ENCODE measurements at regions not wholly inside any gene's neighbourhood (a gene's known extent, or its start where the extent isn't known, plus 50 kb on each side); places are given as distances from the start of the nearest gene placed in this dataset.

- no peaks in the 10 kb centered on the region for H3K36me3 ChIP-seq (replicated peaks; ENCODE audit: low read depth, low read length)
- peak overlapping the region; percentile 28 for H3K4me2 ChIP-seq (ENCODE audit: low read length)
- no peak overlapping the region for H2AFZ ChIP-seq (ENCODE audit: low read depth, low read length)
- no peaks in the 10 kb centered on the region for H3K9me3 ChIP-seq (ENCODE audit: insufficient read depth, low read length)
- H3K4me3 ChIP-seq (ENCODE audit: low read length), result no peak overlapping the region
- H3K79me2 ChIP-seq (ENCODE audit: low read length), result no peaks in the 10 kb centered on the region
- no peaks in the 10 kb centered on the region for H4K20me1 ChIP-seq (ENCODE audit: insufficient read depth, low read length)
- H3K9ac ChIP-seq (ENCODE audit: low read length), result no peak overlapping the region
- no peaks in the 10 kb centered on the region for H3K27me3 ChIP-seq (ENCODE audit: low read depth, low read length)
- no peak overlapping the region for H3K27ac ChIP-seq (ENCODE audit: low read length)
- TF ChIP-seq EZH2phosphoT487 (IDR thresholded peaks at IDR 0.05; ENCODE audit: low read depth) (no peak), CTCF (IDR thresholded peaks at IDR 0.05; ENCODE audit: low read depth, low read length) (no peak)
- peaks cover 40% of the 10 kb centered on the region for H3K4me1 ChIP-seq (ENCODE audit: low read length)
These were observed 534.5 kb downstream of the MAFB start for GRCh38 chr20:40154514-40154913.

GRCh38 chr20:40148886-40149285 lies 540.1 kb downstream of the MAFB start:
- no peak overlapping the region for H2AFZ ChIP-seq (ENCODE audit: low read depth, low read length)
- no peak overlapping the region for H3K4me3 ChIP-seq (ENCODE audit: low read length)
- H3K4me1 ChIP-seq (ENCODE audit: low read length), result peaks cover 24% of the 10 kb centered on the region
- peaks cover 7% of the 10 kb centered on the region for H3K36me3 ChIP-seq (replicated peaks; ENCODE audit: low read depth, low read length)
- peaks cover 16% of the 10 kb centered on the region; the same call in 1 of the 2 replicates for H3K9me3 ChIP-seq (ENCODE audit: insufficient read depth, low read length)
- no peaks in the 10 kb centered on the region for H3K27me3 ChIP-seq (ENCODE audit: low read depth, low read length)
- H4K20me1 ChIP-seq (ENCODE audit: insufficient read depth, low read length), result no peaks in the 10 kb centered on the region
- H3K79me2 ChIP-seq (ENCODE audit: low read length), result no peaks in the 10 kb centered on the region
- H3K27ac ChIP-seq (ENCODE audit: low read length), result no peak overlapping the region
- no peak overlapping the region for H3K4me2 ChIP-seq (ENCODE audit: low read length)
- H3K9ac ChIP-seq (ENCODE audit: low read length), result no peak overlapping the region
- TF ChIP-seq EZH2phosphoT487 (IDR thresholded peaks at IDR 0.05; ENCODE audit: low read depth) (no peak), CTCF (IDR thresholded peaks at IDR 0.05; ENCODE audit: low read depth, low read length) (no peak)

- no peak overlapping the region for H3K27ac ChIP-seq (ENCODE audit: low read length)
- no peaks in the 10 kb centered on the region for H3K27me3 ChIP-seq (ENCODE audit: low read depth, low read length)
These were observed 543.0 kb downstream of the MAFB start for GRCh38 chr20:40146071-40146470.

GRCh38 chr20:40144581-40144980 lies 544.5 kb downstream of the MAFB start:
- no peaks in the 10 kb centered on the region for H4K20me1 ChIP-seq (ENCODE audit: insufficient read depth, low read length)
- no peak overlapping the region for H3K9ac ChIP-seq (ENCODE audit: low read length)
- no peaks in the 10 kb centered on the region for H3K79me2 ChIP-seq (ENCODE audit: low read length)
- peaks cover 7% of the 10 kb centered on the region for H3K36me3 ChIP-seq (replicated peaks; ENCODE audit: low read depth, low read length)
- no peak overlapping the region for H3K27ac ChIP-seq (ENCODE audit: low read length)
- H3K4me1 ChIP-seq (ENCODE audit: low read length), result peaks cover 24% of the 10 kb centered on the region
- H2AFZ ChIP-seq (ENCODE audit: low read depth, low read length), result no peak overlapping the region
- H3K4me2 ChIP-seq (ENCODE audit: low read length), result no peak overlapping the region
- TF ChIP-seq CTCF (IDR thresholded peaks at IDR 0.05; ENCODE audit: low read depth, low read length) (no peak), EZH2phosphoT487 (IDR thresholded peaks at IDR 0.05; ENCODE audit: low read depth) (no peak)
- H3K27me3 ChIP-seq (ENCODE audit: low read depth, low read length), result no peaks in the 10 kb centered on the region
- no peak overlapping the region for H3K4me3 ChIP-seq (ENCODE audit: low read length)
- H3K9me3 ChIP-seq (ENCODE audit: insufficient read depth, low read length), result peaks cover 16% of the 10 kb centered on the region; the same call in 1 of the 2 replicates

More at GRCh38 chr20:40146071-40146470, 543.0 kb downstream of the MAFB start:
- Histone ChIP-seq H3K4me2 (ENCODE audit: low read length) (no peak overlapping the region), H4K20me1 (ENCODE audit: insufficient read depth, low read length) (no peaks in the 10 kb centered on the region), H3K9me3 (ENCODE audit: insufficient read depth, low read length) (peaks cover 16% of the 10 kb centered on the region; the same call in 1 of the 2 replicates), H3K4me1 (ENCODE audit: low read length) (peaks cover 24% of the 10 kb centered on the region), H3K79me2 (ENCODE audit: low read length) (no peaks in the 10 kb centered on the region), H3K36me3 (replicated peaks; ENCODE audit: low read depth, low read length) (peaks cover 7% of the 10 kb centered on the region), H2AFZ (ENCODE audit: low read depth, low read length) (no peak overlapping the region), H3K9ac (ENCODE audit: low read length) (no peak overlapping the region), H3K4me3 (ENCODE audit: low read length) (no peak overlapping the region)
- TF ChIP-seq CTCF (IDR thresholded peaks at IDR 0.05; ENCODE audit: low read depth, low read length) (no peak), EZH2phosphoT487 (IDR thresholded peaks at IDR 0.05; ENCODE audit: low read depth) (no peak)
